Muscle of back (tissue), 3 donors: ENCODE measurements at regions not wholly inside any gene's neighbourhood (a gene's known extent, or its start where the extent isn't known, plus 50 kb on each side); places are given as distances from the start of the nearest gene placed in this dataset.
A peak's percentile ranks its signal among the peaks of the same experiment; 100 is the strongest.

Experiments used
- DNase-seq, 3 donors: peaks; one replicate each; pipeline versions ENCODE4 v3.0.0 to v3.0.0-alpha.2; 2013

GRCh38 chr1:240672132-240672811, 60.3 kb upstream of the GREM2 start:
- DNase-seq = no peak

- no peak for DNase-seq
Observed at GRCh38 chr1:240667351-240667750, 55.4 kb upstream of the GREM2 start.

- DNase-seq = no peak
Observed at GRCh38 chr1:240666568-240667198, 54.7 kb upstream of the GREM2 start.

GRCh38 chr1:240663169-240663879, 51.4 kb upstream of the GREM2 start:
- DNase-seq = peak in 1 of 3 donors; percentile 80
